ENCODE measurements at regions not wholly inside any gene's neighbourhood (a gene's known extent, or its start where the extent isn't known, plus 50 kb on each side); places are given as distances from the start of the nearest gene placed in this dataset.

DNA sequence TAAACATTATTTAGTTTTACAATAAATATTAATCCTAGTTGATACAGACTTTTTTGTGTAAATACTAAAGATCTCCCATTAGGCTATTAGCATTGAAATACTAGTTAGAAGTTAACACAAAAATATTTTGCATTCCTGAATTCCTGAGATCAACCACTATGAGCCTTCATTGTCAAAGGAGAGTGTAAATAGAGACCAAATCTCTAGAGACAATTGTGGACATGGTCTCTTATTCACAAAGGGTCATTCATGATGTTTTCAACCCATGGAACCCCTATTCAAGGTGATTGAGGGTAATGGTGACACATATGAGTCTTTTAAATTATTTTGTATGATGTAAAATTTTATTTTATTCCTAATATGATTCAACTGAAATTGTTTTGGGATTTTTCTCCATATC is 1454.8 kb upstream of the LRRTM3 start:
- no peaks in the 10 kb centered on the region for H3K36me3 ChIP-seq (ENCODE audit: control insufficient read depth, insufficient read depth, low read length)
- H3K9ac ChIP-seq (ENCODE audit: low read length) = no peak overlapping the region
- no peaks in the 10 kb centered on the region for H3K27me3 ChIP-seq (ENCODE audit: control insufficient read depth, insufficient read depth, low read length)
- no peak overlapping the region for H3K4me3 ChIP-seq (ENCODE audit: low read length)
- no peaks in the 10 kb centered on the region for H3K9me3 ChIP-seq (ENCODE audit: control insufficient read depth, low read length)
- H3K4me1 ChIP-seq (ENCODE audit: control insufficient read depth, insufficient read depth, low read length) = no peaks in the 10 kb centered on the region

DNA sequence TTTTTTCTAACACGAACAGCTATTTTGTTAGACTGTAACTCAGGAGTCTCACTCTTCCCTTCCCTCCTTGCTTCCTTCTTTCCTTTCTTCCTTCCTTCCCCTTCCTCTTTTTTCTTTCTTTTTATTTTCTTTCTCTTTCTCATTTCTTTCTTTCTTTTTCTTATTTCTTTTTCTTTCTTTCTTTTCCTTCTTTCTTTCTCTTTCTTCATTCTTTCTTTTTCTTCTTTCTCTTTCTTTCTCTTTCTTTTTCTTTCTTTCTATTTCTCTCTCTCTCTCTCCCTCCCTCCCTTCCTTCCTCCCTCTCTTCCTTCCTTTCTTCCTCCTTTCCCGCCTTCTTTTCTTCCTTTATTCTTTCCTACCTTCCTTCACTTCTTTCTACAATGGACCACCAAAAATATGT is 1443.0 kb upstream of the LRRTM3 start:
- no peaks in the 10 kb centered on the region for H3K36me3 ChIP-seq (ENCODE audit: control insufficient read depth, insufficient read depth, low read length)
- no peaks in the 10 kb centered on the region for H3K9me3 ChIP-seq (ENCODE audit: control insufficient read depth, low read length)
- H3K4me1 ChIP-seq (ENCODE audit: control insufficient read depth, insufficient read depth, low read length) = no peaks in the 10 kb centered on the region
- H3K9ac ChIP-seq (ENCODE audit: low read length) = no peak overlapping the region
- H3K4me3 ChIP-seq (ENCODE audit: low read length) = no peak overlapping the region
- H3K27me3 ChIP-seq (ENCODE audit: control insufficient read depth, insufficient read depth, low read length) = no peaks in the 10 kb centered on the region

DNA sequence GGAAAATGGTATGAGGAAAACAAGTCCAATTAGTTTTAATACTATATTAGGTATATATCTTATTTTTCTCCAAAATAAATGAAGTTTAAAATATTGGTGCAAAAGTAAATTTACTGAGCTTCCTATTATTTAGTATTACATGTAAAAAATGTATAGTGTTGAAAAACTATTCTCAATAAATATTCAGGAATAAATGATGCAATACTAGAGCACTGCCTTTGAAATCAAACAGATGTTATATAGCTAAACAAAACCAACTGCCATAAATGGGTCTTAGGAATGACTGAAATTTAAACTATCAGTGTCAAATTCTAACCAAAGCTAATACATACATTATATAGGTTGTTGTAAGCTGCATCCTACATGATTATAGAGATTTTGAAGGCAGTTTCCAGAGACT is 1434.0 kb upstream of the LRRTM3 start:
- H3K4me1 ChIP-seq (ENCODE audit: control insufficient read depth, insufficient read depth, low read length) = no peaks in the 10 kb centered on the region
- no peaks in the 10 kb centered on the region for H3K36me3 ChIP-seq (ENCODE audit: control insufficient read depth, insufficient read depth, low read length)
- H3K27me3 ChIP-seq (ENCODE audit: control insufficient read depth, insufficient read depth, low read length) = no peaks in the 10 kb centered on the region
- no peaks in the 10 kb centered on the region for H3K9me3 ChIP-seq (ENCODE audit: control insufficient read depth, low read length)
- no peak overlapping the region for H3K4me3 ChIP-seq (ENCODE audit: low read length)
- no peak overlapping the region for H3K9ac ChIP-seq (ENCODE audit: low read length)

DNA sequence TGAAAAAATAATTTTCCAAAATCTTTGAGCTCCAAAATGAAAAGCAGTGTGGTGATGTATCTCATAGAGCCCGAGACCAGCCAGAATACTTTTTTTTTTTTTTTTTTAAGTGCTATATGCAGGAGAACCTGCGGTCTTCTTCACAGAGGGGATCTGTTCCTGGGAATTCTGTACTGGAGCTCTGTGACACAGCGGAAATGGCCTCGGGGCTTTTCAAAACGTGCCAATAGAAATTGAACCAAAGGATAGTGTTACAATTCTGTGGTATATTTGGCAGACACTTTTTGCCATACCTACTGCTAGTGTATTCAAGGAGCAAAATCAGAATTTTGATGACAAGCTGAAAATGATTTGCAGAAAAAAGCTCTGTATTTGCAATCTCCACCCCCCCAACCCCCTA is 1429.3 kb upstream of the LRRTM3 start:
- no peaks in the 10 kb centered on the region for H3K9me3 ChIP-seq (ENCODE audit: control insufficient read depth, low read length)
- H3K27me3 ChIP-seq (ENCODE audit: control insufficient read depth, insufficient read depth, low read length) = no peaks in the 10 kb centered on the region
- no peak overlapping the region for H3K9ac ChIP-seq (ENCODE audit: low read length)
- no peaks in the 10 kb centered on the region for H3K36me3 ChIP-seq (ENCODE audit: control insufficient read depth, insufficient read depth, low read length)
- H3K4me1 ChIP-seq (ENCODE audit: control insufficient read depth, insufficient read depth, low read length) = no peaks in the 10 kb centered on the region
- H3K4me3 ChIP-seq (ENCODE audit: low read length) = no peak overlapping the region

DNA sequence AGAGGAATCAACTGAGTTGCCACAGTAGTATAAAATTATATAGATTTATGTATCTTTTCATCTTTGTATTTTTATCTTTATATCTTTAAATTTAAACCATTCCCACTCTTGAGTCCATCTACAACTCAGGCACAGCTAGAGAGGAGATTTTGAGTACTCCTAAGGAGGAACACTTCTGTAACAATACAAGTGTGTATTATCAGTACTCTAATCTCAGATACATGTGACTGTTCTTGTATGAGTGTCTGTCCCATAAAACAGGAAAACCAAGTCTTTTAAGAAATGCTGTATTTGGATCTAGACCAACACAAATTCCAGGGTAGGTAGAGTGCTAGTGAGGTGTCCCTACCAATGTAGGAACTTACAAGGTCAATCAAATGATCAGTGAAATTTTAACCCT is 1428.0 kb upstream of the LRRTM3 start:
- H3K4me1 ChIP-seq (ENCODE audit: control insufficient read depth, insufficient read depth, low read length) = no peaks in the 10 kb centered on the region
- no peak overlapping the region for H3K4me3 ChIP-seq (ENCODE audit: low read length)
- no peak overlapping the region for H3K9ac ChIP-seq (ENCODE audit: low read length)
- no peaks in the 10 kb centered on the region for H3K36me3 ChIP-seq (ENCODE audit: control insufficient read depth, insufficient read depth, low read length)
- H3K27me3 ChIP-seq (ENCODE audit: control insufficient read depth, insufficient read depth, low read length) = no peaks in the 10 kb centered on the region
- no peaks in the 10 kb centered on the region for H3K9me3 ChIP-seq (ENCODE audit: control insufficient read depth, low read length)

DNA sequence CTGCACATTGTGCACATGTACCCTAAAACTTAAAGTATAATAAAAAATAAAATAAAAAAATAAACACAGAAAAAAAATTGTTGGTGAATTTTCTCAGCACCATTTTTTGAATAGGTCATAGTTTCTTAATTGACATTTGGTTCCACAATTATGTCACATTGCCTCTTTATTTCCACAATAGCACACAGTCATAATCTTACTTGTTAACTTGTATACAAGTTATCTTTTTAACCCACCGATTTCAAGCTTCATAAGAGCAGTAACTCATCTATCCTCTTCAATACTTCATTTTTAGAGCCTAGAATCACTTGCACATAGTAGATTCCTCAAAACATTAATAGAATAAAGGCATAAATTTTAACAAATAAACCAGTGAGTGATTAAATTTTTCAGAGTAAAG is 1425.1 kb upstream of the LRRTM3 start:
- H3K4me1 ChIP-seq (ENCODE audit: control insufficient read depth, insufficient read depth, low read length) = no peaks in the 10 kb centered on the region
- no peaks in the 10 kb centered on the region for H3K36me3 ChIP-seq (ENCODE audit: control insufficient read depth, insufficient read depth, low read length)
- H3K9ac ChIP-seq (ENCODE audit: low read length) = no peak overlapping the region
- no peaks in the 10 kb centered on the region for H3K9me3 ChIP-seq (ENCODE audit: control insufficient read depth, low read length)
- H3K4me3 ChIP-seq (ENCODE audit: low read length) = no peak overlapping the region
- no peaks in the 10 kb centered on the region for H3K27me3 ChIP-seq (ENCODE audit: control insufficient read depth, insufficient read depth, low read length)

DNA sequence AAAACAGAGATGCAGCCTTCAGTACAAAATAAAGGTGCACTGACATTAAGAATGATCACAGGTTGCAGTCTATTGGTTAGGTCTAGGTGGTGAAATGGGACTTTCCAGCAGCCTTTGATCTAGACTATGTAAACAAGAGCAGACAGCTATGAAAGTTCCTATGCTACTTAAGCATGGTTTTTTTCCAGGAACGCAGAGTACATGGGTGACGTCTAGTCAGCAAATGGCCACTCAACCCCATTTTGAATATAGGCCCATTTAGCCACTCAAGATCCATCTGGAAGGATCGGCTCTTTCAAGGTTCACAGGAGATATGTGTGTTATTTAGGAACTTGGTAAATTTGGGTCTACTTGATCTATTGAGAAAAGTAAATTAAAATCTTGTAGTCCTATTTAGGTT is 1424.6 kb upstream of the LRRTM3 start:
- Histone ChIP-seq H3K9ac (ENCODE audit: low read length) (no peak overlapping the region), H3K4me1 (ENCODE audit: control insufficient read depth, insufficient read depth, low read length) (no peaks in the 10 kb centered on the region), H3K4me3 (ENCODE audit: low read length) (no peak overlapping the region), H3K9me3 (ENCODE audit: control insufficient read depth, low read length) (no peaks in the 10 kb centered on the region), H3K36me3 (ENCODE audit: control insufficient read depth, insufficient read depth, low read length) (no peaks in the 10 kb centered on the region), H3K27me3 (ENCODE audit: control insufficient read depth, insufficient read depth, low read length) (no peaks in the 10 kb centered on the region)

DNA sequence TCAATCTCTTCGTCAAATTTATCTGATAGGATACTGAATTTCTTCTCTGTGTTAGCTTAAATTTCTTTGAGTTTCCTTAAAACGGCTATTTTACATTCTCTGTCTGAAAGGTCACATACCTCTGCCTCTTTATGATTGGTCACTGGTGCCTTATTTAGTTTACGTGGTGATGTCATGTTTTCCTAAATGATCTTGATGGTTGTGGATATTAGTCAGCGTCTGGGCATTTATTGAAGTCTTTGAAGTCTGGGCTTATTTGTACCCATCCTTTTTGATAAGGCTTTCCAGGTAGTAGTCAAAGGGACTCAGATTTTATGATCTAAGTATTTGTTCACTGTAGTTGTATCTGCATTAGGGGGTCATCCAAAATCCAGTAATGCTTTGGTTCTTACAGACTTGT is 1407.5 kb upstream of the LRRTM3 start:
- Histone ChIP-seq H3K4me1 (ENCODE audit: control insufficient read depth, insufficient read depth, low read length) (no peaks in the 10 kb centered on the region), H3K4me3 (ENCODE audit: low read length) (no peak overlapping the region), H3K9me3 (ENCODE audit: control insufficient read depth, low read length) (no peaks in the 10 kb centered on the region), H3K9ac (ENCODE audit: low read length) (no peak overlapping the region), H3K27me3 (ENCODE audit: control insufficient read depth, insufficient read depth, low read length) (no peaks in the 10 kb centered on the region), H3K36me3 (ENCODE audit: control insufficient read depth, insufficient read depth, low read length) (no peaks in the 10 kb centered on the region)

DNA sequence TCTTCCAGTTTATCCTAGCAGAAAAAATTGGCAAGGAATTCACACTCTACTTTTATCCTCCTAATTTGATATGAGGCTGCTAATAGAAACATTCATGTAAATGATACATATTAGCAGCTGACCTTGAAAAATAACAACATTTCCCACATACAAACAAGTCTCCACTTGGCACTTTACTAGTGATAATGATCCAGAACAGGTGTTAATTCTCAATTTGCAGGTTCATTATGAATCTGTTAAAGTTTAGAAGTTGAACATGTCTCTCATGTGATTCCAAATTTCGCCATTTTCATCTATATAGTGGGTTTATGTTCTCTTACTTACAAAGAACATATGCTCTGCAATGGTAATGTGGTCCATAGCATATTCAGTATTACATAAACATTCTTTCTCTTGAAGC is 1396.8 kb upstream of the LRRTM3 start:
- H3K27me3 ChIP-seq (ENCODE audit: control insufficient read depth, insufficient read depth, low read length) = no peaks in the 10 kb centered on the region
- no peaks in the 10 kb centered on the region for H3K36me3 ChIP-seq (ENCODE audit: control insufficient read depth, insufficient read depth, low read length)
- no peak overlapping the region for H3K4me3 ChIP-seq (ENCODE audit: low read length)
- H3K9me3 ChIP-seq (ENCODE audit: control insufficient read depth, low read length) = no peaks in the 10 kb centered on the region
- no peaks in the 10 kb centered on the region for H3K4me1 ChIP-seq (ENCODE audit: control insufficient read depth, insufficient read depth, low read length)
- H3K9ac ChIP-seq (ENCODE audit: low read length) = no peak overlapping the region

DNA sequence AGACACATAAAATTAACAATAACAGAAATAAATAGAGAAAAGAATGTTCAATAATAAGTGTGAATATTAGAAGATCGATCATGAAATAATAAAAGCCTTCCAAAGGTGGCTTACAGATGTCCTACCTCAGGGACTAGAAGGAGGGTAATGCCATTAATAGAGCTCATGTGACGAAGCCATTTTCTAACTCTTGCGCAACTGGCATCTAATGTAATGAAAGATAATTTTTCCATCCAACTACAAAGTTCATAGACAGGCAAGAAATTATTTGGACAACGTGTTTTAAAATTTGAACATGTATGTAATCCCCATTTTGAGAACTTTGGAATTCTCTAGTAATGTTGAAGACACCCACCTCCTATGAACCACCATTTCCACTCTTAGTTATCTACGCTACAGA is 1394.3 kb upstream of the LRRTM3 start:
- H3K9me3 ChIP-seq (ENCODE audit: control insufficient read depth, low read length) = no peaks in the 10 kb centered on the region
- no peak overlapping the region for H3K9ac ChIP-seq (ENCODE audit: low read length)
- H3K27me3 ChIP-seq (ENCODE audit: control insufficient read depth, insufficient read depth, low read length) = no peaks in the 10 kb centered on the region
- H3K4me1 ChIP-seq (ENCODE audit: control insufficient read depth, insufficient read depth, low read length) = no peaks in the 10 kb centered on the region
- no peak overlapping the region for H3K4me3 ChIP-seq (ENCODE audit: low read length)
- no peaks in the 10 kb centered on the region for H3K36me3 ChIP-seq (ENCODE audit: control insufficient read depth, insufficient read depth, low read length)

DNA sequence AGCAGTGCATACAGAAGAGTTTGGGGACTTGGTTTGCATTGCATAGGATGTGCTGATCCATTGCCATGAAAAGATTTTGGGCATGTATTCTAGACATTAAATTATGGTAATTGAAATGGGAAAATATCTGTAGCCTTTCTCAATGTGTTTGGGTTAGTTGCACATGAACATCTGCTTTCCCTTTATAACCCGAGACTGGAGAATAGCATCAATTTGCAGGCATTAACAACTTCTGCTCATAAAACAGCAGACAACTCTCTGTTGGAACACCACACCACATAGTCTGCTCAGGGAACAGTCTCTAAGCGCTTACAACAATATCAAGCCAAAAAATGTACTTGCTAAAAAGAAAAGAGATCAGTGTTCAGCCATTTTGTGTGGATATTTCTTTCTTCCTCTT is 1391.1 kb upstream of the LRRTM3 start:
- no peaks in the 10 kb centered on the region for H3K9me3 ChIP-seq (ENCODE audit: control insufficient read depth, low read length)
- no peaks in the 10 kb centered on the region for H3K4me1 ChIP-seq (ENCODE audit: control insufficient read depth, insufficient read depth, low read length)

DNA sequence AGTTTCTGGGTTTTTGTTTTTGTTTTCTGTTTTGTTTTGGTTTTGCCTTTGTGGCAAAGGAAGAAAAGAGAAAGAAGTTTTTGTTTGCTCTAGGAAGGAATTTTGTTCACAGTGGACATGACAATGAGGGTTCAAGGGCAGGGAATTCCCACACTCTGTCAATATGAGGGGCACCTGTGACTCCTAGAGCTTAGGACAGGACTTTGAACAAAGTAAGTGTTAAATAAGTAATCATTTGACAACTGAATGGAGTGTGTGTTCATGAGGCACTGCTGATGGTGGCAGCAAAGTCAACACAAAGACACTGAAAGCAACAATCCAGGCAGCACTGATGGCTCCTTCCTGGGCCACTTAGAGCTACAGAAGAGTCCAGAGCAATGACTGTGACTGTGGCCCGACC is 1381.1 kb upstream of the LRRTM3 start:
- H3K36me3 ChIP-seq (ENCODE audit: control insufficient read depth, insufficient read depth, low read length) = no peaks in the 10 kb centered on the region
- H3K9ac ChIP-seq (ENCODE audit: low read length) = no peak overlapping the region
- no peak overlapping the region for H3K4me3 ChIP-seq (ENCODE audit: low read length)
- no peaks in the 10 kb centered on the region for H3K9me3 ChIP-seq (ENCODE audit: control insufficient read depth, low read length)
- H3K27me3 ChIP-seq (ENCODE audit: control insufficient read depth, insufficient read depth, low read length) = no peaks in the 10 kb centered on the region
- no peaks in the 10 kb centered on the region for H3K4me1 ChIP-seq (ENCODE audit: control insufficient read depth, insufficient read depth, low read length)

More for the DNA sequence above, 1391.1 kb upstream of the LRRTM3 start:
- H3K4me3 ChIP-seq (ENCODE audit: low read length) = no peak overlapping the region
- no peak overlapping the region for H3K9ac ChIP-seq (ENCODE audit: low read length)
- no peaks in the 10 kb centered on the region for H3K36me3 ChIP-seq (ENCODE audit: control insufficient read depth, insufficient read depth, low read length)
- H3K27me3 ChIP-seq (ENCODE audit: control insufficient read depth, insufficient read depth, low read length) = no peaks in the 10 kb centered on the region

DNA sequence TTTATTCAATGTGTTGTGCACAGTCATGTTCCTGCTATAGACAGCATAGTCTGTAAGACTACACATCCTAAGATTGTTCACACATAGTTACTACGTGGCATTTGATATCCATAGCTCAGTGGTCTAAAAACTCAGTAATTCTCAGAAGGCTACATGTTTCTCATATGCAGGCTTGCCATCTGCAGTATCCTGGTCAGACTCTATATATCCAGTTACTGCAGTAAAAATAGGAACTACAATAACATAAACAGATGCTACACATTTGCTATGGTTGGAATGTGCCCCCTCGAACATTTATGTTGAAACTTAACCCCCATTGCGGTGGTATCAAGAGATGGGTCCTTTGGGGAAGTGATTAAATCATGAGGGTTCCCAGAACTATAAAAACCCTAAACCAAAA is 1377.8 kb upstream of the LRRTM3 start:
- no peaks in the 10 kb centered on the region for H3K4me1 ChIP-seq (ENCODE audit: control insufficient read depth, insufficient read depth, low read length)
- no peak overlapping the region for H3K9ac ChIP-seq (ENCODE audit: low read length)
- H3K4me3 ChIP-seq (ENCODE audit: low read length) = no peak overlapping the region
- no peaks in the 10 kb centered on the region for H3K36me3 ChIP-seq (ENCODE audit: control insufficient read depth, insufficient read depth, low read length)
- no peaks in the 10 kb centered on the region for H3K27me3 ChIP-seq (ENCODE audit: control insufficient read depth, insufficient read depth, low read length)
- no peaks in the 10 kb centered on the region for H3K9me3 ChIP-seq (ENCODE audit: control insufficient read depth, low read length)

Data from mucosa of stomach (tissue), 1 donor.